Liver (tissue), 8 donors: ENCODE measurements at regions not wholly inside any gene's neighbourhood (a gene's known extent, or its start where the extent isn't known, plus 50 kb on each side); places are given as distances from the start of the nearest gene placed in this dataset.

Source experiments
- DNase-seq: peaks from one replicate; pipeline ENCODE4 v3.0.0-alpha.2; 2017; ENCODE audit warnings: low spot score
- H3K27ac ChIP-seq, 2 donors: one replicate each; pipeline ENCODE4 v1.7.0; 2013; ENCODE audit warnings: inconsistent platforms in 2 of 2, low read length in 2 of 2, control low read depth in 1 of 2, low read depth in 1 of 2, mild to moderate bottlenecking in 1 of 2
- H3K27me3 ChIP-seq, 4 donors: one replicate each; pipeline versions ENCODE4 v1.6.1 to v1.7.0; 2013; ENCODE audit warnings: low read length in 3 of 4, inconsistent platforms in 1 of 4, mild to moderate bottlenecking in 1 of 4, moderate library complexity in 1 of 4; ENCODE audit not compliant: control insufficient read depth in 4 of 4, insufficient read depth in 4 of 4
- H3K36me3 ChIP-seq, 4 donors: one replicate each; pipeline versions ENCODE4 v1.6.1 to v1.7.0; 2013; ENCODE audit warnings: low read length in 3 of 4, mild to moderate bottlenecking in 3 of 4, low read depth in 1 of 4, moderate library complexity in 1 of 4; ENCODE audit not compliant: control insufficient read depth in 4 of 4, insufficient read depth in 3 of 4
- H3K4me1 ChIP-seq, 4 donors: one replicate each; pipeline versions ENCODE4 v1.6.1 to v1.7.0; 2013; ENCODE audit warnings: low read length in 3 of 4, mild to moderate bottlenecking in 3 of 4, moderate library complexity in 1 of 4; ENCODE audit not compliant: control insufficient read depth in 4 of 4, insufficient read depth in 4 of 4
- H3K4me3 ChIP-seq, 3 donors: one replicate each; pipeline versions ENCODE4 v1.6.1 to v1.7.0; 2013; ENCODE audit warnings: low read length in 3 of 3, control low read depth in 1 of 3, low read depth in 1 of 3, mild to moderate bottlenecking in 1 of 3
- H3K9ac ChIP-seq, 2 donors: one replicate each; pipeline ENCODE4 v1.7.0; 2013; ENCODE audit warnings: low read length in 2 of 2, mild to moderate bottlenecking in 2 of 2, moderate library complexity in 2 of 2, control low read depth in 1 of 2, low read depth in 1 of 2
- H3K9me3 ChIP-seq, 4 donors: one replicate each; pipeline versions ENCODE4 v1.6.1 to v1.7.0; 2013; ENCODE audit warnings: low read length in 3 of 4; ENCODE audit not compliant: control insufficient read depth in 4 of 4
- ATF3 ChIP-seq: IDR thresholded peaks from 2 replicates; pipeline ENCODE4 v1.6.1; 2016; ENCODE audit warnings: antibody characterized with exemption
- CTCF ChIP-seq: fragments of 150-350 bp; IDR thresholded peaks from 2 replicates; pipeline ENCODE4 v1.5.1; 2017; ENCODE audit warnings: improper control_type of control experiment, low read depth, low read length; ENCODE audit not compliant: missing input control
- EGR1 ChIP-seq, 2 donors: IDR thresholded peaks; 2 replicates each; pipeline ENCODE4 v1.6.1; 2016 to 2018; ENCODE audit warnings: antibody characterized with exemption in 2 of 2, low read depth in 2 of 2
- FOXA1 ChIP-seq: IDR thresholded peaks from 2 replicates; pipeline ENCODE4 v1.6.1; 2016; ENCODE audit warnings: antibody characterized with exemption
- FOXA2 ChIP-seq: IDR thresholded peaks from 2 replicates; pipeline ENCODE4 v1.6.1; 2016; ENCODE audit warnings: antibody characterized with exemption
- GABPA ChIP-seq, 2 donors: IDR thresholded peaks in 1 of 2; conservative IDR thresholded peaks in 1 of 2; 2 replicates each; pipeline ENCODE4 v1.6.1; 2016; ENCODE audit warnings: antibody characterized with exemption in 2 of 2, mild to moderate bottlenecking in 1 of 2, moderate library complexity in 1 of 2
- HNF4A ChIP-seq, 2 donors: conservative IDR thresholded peaks; 2 replicates each; pipeline ENCODE4 v1.6.1; 2016; ENCODE audit warnings: antibody characterized with exemption in 2 of 2, mild to moderate bottlenecking in 2 of 2
- HNF4G ChIP-seq: IDR thresholded peaks from 2 replicates; pipeline ENCODE4 v1.6.1; 2016; ENCODE audit warnings: antibody characterized with exemption
- JUND ChIP-seq, 2 donors: IDR thresholded peaks; 2 replicates each; pipeline ENCODE4 v1.6.1; 2016; ENCODE audit warnings: antibody characterized with exemption in 2 of 2
- MAX ChIP-seq: IDR thresholded peaks from 2 replicates; pipeline ENCODE4 v1.6.1; 2016; ENCODE audit warnings: antibody characterized with exemption
- NR2F2 ChIP-seq: IDR thresholded peaks from 2 replicates; pipeline ENCODE4 v1.6.1; 2016; ENCODE audit warnings: antibody characterized with exemption
- RAD21 ChIP-seq, 2 donors: IDR thresholded peaks; 2 replicates each; pipeline ENCODE4 v1.6.1; 2016; ENCODE audit warnings: antibody characterized with exemption in 2 of 2, mild to moderate bottlenecking in 2 of 2
- REST ChIP-seq: IDR thresholded peaks from 2 replicates; pipeline ENCODE4 v1.6.1; 2016; ENCODE audit warnings: antibody characterized with exemption, mild to moderate bottlenecking
- RXRA ChIP-seq, 2 donors: IDR thresholded peaks; 2 replicates each; pipeline ENCODE4 v1.6.1; 2017 to 2018; ENCODE audit warnings: antibody characterized with exemption in 2 of 2, mild to moderate bottlenecking in 1 of 2
- SP1 ChIP-seq: IDR thresholded peaks from 2 replicates; pipeline ENCODE4 v1.6.1; 2018; ENCODE audit warnings: antibody characterized with exemption, mild to moderate bottlenecking
- TAF1 ChIP-seq: conservative IDR thresholded peaks from 2 replicates; pipeline ENCODE4 v1.6.1; 2016; ENCODE audit warnings: antibody characterized with exemption, mild to moderate bottlenecking
- YY1 ChIP-seq: IDR thresholded peaks from 2 replicates; pipeline ENCODE4 v1.6.1; 2016; ENCODE audit warnings: antibody characterized with exemption, mild to moderate bottlenecking
- ZBTB33 ChIP-seq: IDR thresholded peaks from 2 replicates; pipeline ENCODE4 v1.6.1; 2016; ENCODE audit warnings: antibody characterized with exemption
- WGBS: extraction: QIAGEN DNeasy Blood & Tissue Kit; methylation state at CpG from one replicate; pipeline ENCODE4 v1.1.7; 2013; 5-methylcytosine and 5-hydroxymethylcytosine counted together
- donor health status: healthy.
- donor health status: healthy.
- donor health status: healthy.
- donor health status: healthy.
- donor health status: healthy.

GRCh38 chr2:191543708-191544107, 134.2 kb upstream of the NABP1 start:
- H3K9me3 ChIP-seq, result no peaks in the 10 kb centered on the region
- H3K27ac ChIP-seq, result no peak overlapping the region
- H3K4me3 ChIP-seq, result no peak overlapping the region
- WGBS, result 46% methylated on average over 2 of the region's 2 CpGs
- no peaks in the 10 kb centered on the region for H3K4me1 ChIP-seq
- TF ChIP-seq ATF3 (no peak), FOXA2 (no peak), FOXA1 (no peak), RAD21 (IDR thresholded peaks at IDR 0.05) (no peak), RXRA (IDR thresholded peaks at IDR 0.05) (no peak), SP1 (no peak), GABPA (IDR thresholded peaks at IDR 0.05 in 1 of 2, conservative IDR thresholded peaks at IDR 0.05 in 1 of 2) (no peak), YY1 (no peak), HNF4A (conservative IDR thresholded peaks at IDR 0.05) (no peak), NR2F2 (no peak), JUND (IDR thresholded peaks at IDR 0.05) (no peak), TAF1 (no peak), CTCF (no peak), REST (no peak), HNF4G (no peak), ZBTB33 (no peak), EGR1 (IDR thresholded peaks at IDR 0.05; ENCODE audit: low read depth in 2 of 2) (no peak), MAX (no peak)
- DNase-seq, result no peak
- H3K27me3 ChIP-seq, result no peaks in the 10 kb centered on the region
- no peak overlapping the region for H3K9ac ChIP-seq
- H3K36me3 ChIP-seq, result no peaks in the 10 kb centered on the region
